ENCODE measurements at regions not wholly inside any gene's neighbourhood (a gene's known extent, or its start where the extent isn't known, plus 50 kb on each side); places are given as distances from the start of the nearest gene placed in this dataset.
"Not testable (repeated sequence)": the region's sequence is repeated elsewhere in the genome, so short reads cannot be mapped to it uniquely, and the experiment has no call there.

DNA sequence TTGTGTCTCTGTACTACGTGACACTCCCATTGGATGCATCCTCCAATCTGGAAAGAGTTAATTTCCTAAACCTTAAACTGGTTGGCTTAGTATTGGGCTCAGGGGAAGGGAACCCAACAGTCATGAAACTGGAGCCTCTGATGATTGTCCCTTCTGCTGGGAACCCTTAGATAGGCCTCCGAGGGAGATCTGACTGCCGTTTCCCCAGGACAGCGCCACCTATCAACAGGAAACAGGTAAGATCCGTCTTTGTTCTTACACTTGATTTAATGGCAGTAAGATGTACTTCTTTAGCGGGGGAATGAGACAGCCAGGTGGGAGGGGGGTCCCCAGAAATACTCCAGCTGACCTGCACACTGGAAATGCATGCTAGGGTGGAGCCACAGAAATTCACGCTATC lies 1749.6 kb downstream of the SI start:
- DNase-seq, result no peak

DNA sequence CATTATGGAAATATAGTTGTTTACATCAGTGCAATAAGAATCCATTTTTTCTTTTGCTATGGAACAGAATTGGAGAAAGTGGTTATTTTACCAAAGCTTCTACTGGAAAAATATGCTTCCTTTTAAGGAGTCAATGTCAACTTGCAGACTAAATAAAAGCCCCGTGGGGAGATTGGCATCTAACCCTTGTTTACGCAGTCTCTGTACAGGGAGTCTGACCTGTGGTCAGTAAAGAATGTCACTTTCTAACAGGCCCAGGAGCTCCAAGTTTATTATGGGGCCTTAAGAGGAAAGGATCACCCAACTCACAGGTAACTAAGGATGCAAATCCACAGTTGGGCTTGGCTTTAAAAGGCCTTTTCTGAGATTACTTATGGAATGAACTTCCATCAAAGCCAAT lies 1751.2 kb downstream of the SI start:
- DNase-seq, result no peak

DNA sequence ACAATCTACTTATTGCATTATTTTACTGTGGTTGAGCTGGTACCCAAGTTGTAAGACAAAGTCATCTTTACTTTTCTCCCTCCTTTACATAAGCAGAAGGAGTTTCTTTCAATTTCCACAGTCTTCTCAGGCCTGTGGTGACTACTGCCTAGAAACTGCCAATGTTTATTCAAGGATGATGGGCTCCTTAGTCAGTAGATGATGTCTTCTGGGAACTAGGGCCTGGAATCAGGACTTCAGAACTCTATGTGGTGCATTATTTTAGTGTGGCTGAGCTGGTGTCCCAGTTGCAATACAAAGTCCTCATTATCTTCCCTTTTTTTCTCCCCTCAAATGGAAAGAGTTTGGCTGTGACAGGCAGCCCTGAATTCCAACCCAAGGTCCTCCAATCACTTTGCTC lies 1762.5 kb downstream of the SI start:
- no peak for DNase-seq

DNA sequence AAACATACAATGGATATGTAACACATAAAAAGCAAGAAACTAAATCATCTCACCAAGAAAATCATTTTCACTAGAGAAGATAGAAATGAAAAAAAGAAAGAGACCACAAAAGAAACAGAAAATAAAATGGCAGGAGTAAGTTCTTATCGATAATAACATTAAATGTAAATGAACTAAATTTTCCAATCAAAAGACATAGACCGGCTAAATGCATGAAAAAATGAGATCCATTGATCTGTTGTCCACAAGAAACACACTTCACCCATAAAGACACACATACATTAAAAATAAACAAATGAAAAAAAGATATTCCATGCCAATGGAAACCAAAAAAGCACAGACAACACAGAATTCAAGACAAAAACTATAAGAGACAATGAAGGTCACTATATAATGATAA lies 1771.9 kb downstream of the SI start:
- no peak for DNase-seq

DNA sequence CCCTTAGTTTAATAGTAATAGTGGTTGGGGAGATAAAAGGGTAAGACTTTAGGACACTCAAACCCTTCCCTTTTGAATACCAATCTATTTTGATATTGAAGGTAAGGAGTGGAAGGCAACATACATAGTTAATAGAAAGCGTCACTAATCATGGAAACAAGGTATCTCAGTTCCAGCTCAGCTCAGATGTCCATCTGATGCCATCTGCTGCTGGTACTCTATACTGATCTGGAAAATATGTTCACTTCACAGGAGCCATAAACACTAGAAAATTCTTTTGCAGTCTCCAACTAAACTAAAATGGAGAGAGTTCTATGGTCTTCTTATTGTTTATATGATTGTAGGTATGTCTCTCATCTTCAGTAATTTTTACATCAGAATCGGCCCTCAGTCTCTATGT lies 1777.1 kb downstream of the OTOL1 start:
- no peak for DNase-seq

DNA sequence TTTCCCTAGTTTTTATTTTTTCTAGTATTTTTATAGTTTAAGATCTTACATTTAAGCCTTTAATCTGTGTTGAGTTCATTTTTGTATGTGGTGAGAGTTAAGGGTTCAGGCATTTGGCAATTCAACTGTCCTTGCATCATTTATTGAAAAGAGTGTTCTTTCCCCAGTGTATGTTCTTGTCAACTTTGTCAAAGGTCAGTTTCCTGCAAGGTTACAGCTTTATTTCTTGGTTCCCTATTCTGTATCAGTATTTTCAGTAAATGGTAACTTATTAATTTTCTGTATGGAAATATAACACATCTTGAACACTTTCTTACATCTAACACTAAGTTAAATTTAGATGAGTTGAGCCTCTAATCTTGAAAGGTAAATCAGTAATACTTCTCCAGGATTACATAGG lies 1770.1 kb downstream of the OTOL1 start:
- no peak for DNase-seq

DNA sequence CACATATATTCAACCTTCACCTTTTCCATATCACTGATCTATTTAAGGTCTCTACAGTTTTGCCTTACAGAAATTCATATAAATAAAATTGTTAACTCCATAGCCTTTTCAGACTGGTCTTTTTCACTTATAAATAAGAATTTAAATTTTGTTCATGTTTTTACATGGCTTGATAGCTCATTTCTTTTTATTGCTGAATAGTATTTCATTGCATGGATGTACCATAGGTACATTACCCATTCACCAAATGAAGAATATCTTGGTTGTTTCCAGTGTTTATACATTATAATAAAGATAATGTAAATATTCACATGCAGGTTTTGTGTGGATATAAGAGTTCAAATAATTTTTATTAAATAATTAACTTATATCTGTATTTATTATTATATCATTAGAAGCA lies 1765.0 kb downstream of the OTOL1 start:
- DNase-seq, result no peak

DNA sequence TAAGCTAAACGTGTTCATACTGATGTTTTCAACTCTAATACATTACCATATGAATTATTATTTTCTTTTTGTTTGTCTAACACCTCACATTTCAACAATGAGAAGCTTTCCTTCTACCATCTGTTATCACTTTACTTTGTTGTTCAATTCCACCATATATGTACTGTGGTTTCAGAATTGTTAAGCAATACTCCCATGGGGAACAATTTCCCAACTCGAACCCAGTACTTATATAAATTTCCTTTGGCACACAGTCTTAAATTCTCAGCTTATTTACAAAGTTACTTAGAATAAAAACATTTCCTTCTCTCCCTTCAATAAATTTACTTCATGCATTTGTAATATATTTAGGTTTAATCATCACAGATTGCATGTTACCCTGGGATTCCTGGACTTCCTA lies 1764.4 kb downstream of the OTOL1 start:
- DNase-seq, result peak; percentile 60

DNA sequence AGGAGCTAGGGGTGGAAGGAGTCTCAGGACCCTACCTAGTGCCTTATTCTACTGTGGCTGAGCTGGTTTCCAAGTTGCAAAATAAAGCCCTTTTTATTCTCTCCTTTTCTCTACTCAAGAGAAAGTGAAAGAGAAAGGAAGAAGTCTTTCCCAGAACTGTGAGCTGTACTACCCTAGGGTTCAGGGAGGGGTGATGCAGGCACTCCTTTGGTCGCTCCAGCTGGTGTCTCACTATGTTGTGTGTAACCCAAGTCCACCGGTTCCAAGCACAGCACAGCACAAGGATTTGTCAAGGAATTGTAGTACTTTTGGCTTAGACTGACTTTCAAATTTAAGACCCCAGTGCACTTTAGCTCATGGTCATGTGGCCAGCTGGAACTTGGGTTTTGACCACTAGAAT lies 1721.7 kb downstream of the OTOL1 start:
- DNase-seq, result no peak

DNA sequence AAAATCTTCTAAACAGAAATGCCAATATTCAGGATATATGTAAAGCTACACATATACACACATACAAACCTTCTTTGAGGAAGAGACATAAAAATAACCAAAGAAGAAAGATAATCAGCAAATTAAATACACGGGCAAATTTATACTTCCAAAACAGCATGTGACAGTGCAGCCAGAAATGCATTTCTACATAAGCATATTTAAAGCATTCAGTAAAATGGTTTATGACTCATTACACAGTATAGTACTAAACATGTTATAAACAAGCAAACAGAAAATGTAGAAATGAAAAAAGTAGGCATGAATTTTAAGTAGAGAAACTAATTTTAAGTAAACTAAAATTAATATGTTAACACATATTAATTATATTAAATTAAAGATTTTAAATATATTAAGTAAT lies 1717.2 kb downstream of the OTOL1 start:
- no peak for DNase-seq

DNA sequence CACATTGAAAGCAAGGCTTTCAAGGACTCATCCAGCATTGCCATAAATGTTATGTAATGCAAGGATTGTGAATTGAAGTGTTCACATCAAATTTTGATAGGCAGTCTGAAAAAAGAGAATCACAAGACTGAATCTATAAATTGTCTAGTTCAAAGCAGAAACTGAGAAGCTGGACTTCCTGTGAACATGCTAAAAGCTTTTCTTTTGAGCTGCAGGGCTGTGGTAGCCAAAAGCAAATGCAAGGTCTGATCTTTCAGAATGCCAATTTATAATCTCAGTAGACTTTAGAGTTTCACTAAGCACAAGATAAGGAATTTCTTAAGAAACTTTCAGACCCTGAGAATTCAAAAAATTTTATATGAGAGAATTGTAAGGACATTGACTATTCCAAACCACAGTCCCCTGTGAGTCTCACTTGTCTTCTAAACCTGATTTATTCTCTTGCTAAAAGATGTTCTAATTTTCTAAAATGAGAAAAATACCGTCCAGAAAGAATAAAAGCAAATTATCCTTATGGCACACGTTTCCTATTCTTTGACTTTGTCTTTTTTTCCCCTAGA lies 1700.3 kb downstream of the OTOL1 start:
- DNase-seq, result no peak

DNA sequence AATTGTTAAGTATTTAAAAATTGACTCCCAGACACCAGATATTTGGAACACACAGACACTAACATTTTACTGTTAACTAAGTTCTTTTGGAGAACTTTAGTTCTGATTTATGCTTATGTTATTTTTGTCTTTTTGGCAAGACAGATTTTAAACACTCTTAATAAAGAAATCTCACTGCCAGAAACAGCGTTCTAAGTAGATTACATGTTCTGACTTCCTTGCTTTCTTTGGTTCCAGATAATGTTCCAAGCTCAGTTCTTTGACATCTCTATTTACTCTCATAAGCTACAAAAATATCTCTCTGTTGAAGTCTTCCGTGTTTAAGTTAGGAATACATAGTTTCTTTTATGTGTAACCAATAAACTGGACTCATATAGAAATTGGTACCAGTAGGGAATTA lies 1699.6 kb downstream of the OTOL1 start:
- no peak for DNase-seq

DNA sequence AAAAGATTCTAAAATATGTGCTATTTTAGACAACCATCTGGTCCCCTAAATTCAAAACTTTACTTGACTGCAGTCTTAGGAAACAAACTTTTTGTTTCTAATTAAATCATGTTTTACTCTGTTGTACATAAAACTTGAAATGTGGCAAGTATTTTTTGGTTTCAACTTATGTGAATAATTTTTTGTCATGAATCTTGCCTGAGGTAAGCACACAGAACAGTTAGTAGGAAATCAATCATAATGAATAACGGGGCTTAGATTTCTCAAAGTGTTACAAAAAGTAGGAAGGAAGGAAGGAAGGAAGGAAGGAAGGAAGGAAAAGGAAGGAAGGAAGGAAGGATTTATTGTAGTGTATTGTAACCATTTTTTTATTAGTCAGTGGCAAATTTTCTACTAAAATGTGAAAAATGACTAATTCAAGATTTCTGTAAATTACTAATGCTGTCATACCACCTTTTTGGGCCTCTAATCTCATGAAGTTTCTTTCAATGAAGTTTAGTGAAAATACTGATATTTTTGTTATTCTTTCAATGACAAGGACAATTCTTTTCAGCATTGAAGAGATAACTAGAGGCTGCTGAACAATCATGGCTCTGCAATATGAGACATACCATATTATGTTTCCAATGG lies 1689.2 kb downstream of the OTOL1 start:
- no peak for DNase-seq

DNA sequence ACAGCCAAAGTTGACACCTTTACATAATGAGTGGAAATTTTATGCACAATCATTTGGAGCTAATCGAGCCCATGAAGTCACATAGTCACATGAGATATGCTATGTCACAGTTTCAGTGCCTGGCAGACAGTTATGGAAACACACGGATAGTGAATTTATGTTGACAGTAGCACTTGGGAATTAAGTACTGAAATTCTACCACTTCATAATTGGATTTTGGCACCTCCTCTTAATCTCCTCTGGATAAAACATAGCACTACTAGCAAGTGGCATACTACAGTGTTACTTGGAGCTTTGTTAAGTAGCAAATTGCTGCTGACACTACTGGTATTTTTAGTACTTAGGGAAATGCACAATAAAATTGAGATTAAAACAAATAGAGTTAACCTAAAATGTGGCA lies 1679.4 kb downstream of the OTOL1 start:
- DNase-seq, result no peak

DNA sequence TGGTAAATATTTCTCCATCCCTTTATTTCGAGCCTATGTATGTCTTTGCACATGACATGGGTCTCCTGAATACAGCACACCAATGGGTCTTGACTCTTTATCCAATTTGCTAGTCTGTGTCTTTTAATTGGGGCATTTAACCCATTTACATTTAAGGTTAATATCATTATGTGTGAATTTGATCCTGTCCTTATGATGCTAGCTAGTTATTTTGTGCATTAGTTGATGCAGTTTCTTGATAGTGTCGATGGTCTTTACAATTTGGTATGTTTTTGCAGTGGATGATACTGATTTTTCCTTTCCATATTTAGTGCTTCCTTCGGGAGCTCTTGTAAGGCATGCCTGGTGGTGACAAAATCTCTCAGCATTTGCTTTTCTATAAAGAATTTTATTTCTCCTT lies 1675.9 kb downstream of the OTOL1 start:
- DNase-seq, result not testable (repeated sequence)

DNA sequence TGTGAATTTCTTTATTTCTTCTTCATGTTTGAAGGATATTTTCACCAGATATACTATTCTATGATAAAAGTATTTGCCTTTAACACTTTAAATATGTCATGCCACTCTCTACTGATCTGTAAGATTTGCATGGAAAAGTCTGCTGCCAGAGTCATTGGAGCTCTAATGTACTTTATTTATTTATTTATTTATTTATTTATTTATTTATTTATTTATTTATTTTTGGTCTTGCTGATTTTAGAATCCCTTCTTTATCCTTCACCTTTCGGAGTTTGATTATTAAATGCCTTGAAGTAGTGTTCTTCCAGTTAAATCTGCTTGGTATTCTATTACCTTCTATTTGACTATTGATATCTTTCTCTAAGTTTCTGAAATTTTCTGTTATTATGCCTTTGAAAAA lies 1669.6 kb downstream of the OTOL1 start:
- no peak for DNase-seq

DNA sequence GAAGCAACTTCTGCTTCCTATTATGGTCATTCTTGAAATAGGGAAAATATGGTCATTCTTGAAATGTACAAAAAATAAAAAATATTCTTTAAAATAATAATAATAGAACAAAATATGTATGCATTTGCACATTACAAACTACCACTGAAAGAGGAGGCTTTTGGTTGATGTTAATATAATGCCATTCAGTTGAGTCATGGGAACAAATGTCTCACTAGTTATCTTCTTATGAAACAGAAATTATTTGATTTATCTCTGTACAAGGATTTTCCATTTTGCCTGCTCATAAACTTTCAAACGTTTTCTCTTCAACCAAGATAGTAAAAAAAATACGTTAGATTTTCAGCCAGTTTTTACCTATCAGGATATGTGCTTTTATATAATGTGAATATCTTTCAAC lies 1662.7 kb downstream of the OTOL1 start:
- no peak for DNase-seq

DNA sequence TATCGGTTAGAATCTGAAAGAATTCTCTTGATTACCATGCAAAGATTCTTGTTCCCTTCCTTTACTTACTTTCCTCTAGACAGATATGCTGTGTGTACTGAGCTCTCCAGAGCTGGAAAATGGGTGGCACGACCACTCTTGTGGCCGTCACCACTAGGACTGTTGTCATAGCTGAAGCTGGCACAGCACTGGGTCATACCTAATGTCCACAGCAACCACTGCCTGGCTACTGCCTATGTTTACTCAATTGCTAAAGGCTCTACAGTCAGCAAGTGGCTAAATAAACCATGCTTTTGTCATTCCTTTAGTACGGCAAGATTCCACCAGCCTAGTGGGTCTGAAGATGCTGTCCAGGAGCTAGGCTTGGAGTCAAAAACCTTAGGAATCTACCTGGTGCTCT lies 1643.0 kb downstream of the OTOL1 start:
- DNase-seq, result no peak

DNA sequence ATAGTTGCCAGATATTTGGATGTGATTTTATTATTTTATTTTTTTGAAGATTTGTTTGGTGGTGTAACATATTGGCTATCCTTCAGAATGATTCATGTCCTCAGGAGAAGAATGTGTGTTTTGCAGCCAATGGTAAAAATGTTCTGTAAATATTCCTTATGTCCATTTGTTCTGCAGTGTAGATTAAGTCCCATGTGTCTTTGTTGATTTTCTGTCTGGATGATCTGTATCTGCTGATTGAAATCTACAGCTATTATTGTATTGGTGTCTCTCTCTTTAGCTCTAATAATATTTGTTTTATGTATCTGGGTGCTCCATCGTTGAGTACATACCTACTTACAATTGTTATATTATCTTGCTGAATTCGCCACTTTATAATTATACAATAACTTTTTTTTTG lies 1641.7 kb downstream of the OTOL1 start:
- DNase-seq, result no peak

DNA sequence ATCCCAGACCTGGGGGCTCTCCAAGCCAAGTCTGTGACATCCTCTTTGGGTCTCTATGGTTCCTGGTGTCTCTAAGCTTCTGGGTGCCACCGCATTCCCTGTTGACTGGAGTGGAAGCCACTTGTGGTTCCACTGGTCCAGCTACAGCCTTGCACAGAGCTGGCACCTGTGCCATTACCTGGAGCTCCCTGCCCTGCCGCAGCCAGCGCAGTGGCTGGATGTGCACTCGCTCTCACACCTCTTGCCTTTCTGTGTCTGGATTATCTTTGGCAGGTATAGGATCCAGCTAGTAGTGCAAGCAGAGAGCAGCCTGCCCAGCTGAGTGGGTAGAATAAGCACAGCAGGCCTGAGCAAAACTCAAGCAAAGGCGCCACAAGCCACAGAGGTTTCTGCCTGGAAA lies 1635.5 kb downstream of the OTOL1 start:
- no peak for DNase-seq

DNA sequence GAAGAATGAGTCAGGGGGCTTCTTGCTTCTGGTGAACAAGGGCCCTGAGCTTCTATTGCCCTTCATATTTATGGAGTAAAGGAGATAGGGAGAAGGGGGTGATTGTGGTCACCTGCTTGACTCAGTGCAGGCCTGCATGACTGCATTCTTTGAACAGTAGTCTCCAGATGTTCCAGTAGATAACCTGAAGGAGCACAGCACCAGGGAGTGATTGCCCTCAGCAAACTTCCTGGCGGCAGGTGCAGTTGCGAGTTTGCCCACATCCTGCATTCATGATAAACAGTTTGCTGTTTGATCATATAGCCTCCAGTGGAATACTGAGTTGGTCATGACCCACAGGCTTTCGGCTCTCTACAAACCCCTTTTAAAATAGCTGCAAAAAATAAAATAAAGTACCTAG lies 1632.7 kb downstream of the OTOL1 start:
- DNase-seq, result no peak

DNA sequence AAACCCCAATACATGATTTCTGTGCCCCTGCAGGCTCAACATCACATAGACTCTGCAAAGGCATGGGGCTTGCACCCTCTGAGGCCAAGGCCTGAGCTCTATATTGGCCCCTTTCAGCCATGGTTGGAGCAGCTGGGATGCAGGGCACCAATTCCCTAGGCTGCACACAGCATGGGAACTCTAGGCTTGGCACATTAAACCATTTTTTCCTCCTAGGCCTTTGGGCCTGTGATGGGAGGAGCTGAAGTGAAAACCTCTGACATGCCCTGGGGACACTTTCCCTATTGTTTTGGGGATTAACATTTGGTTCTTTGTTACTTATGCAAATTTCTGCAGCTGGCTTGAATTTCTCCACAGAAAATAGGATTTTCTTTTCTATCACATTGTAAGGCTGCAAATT lies 1629.5 kb downstream of the OTOL1 start:
- no peak for DNase-seq
